ENCODE measurements at regions not wholly inside any gene's neighbourhood (a gene's known extent, or its start where the extent isn't known, plus 50 kb on each side); places are given as distances from the start of the nearest gene placed in this dataset.
"Not testable (repeated sequence)": the region's sequence is repeated elsewhere in the genome, so short reads cannot be mapped to it uniquely, and the experiment has no call there.

DNA sequence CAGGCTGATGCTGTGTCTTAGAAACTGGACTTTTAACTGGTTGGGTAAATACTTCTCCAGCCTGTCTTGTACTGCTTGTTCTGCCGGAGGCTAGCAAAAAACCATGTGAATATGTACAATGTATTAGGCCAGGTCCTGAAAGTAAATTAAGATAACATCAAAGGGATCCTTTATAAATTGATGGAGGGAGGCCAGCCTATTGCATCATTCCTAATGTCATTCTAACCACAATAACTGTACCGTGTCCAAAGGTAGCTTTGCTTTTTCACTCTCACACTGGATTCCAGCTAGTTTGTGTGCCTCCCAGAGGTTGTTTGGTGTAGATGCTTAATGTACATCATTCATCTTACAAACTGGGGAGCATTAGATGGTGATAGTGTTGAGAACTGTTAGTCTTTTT is 91.2 kb upstream of the SEM1 start:
- ATAC-seq (no peak), DNase-seq (no peak)
- Mint-ChIP-seq H3K4me1 (ENCODE audit: low read depth) (no peaks in the 10 kb centered on the region), H3K27me3 (ENCODE audit: low read depth) (peaks cover 17% of the 10 kb centered on the region), H3K4me3 (no peak overlapping the region), H3K36me3 (ENCODE audit: insufficient read depth) (no peaks in the 10 kb centered on the region), H3K9me3 (no peaks in the 10 kb centered on the region)

DNA sequence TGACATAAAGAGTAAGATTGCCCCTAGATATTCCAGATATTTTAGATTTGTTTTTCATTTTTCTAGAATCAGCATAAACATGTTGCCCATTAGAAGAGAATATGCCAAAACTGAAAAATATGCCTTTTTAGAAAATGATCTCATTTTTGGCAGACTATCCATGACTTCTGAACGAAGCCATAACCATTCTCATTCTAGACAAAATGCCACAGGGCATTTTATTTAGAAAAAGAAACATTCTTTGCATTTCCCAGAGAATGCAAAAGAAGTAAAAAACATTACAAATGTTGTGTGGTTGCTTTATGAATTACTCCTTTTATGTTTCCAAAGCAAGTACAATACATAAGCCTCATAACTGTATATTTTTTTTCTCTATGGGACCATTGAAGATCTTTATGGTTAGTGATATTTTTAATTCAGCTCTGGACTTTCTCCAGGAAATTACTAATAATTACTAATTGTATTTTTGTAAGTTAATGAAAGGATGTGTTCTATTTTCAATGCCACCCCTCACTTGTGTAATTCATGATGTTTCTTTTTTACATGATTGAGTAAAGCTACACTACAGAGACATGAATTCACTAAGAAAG is 109.6 kb upstream of the SEM1 start:
- no peaks in the 10 kb centered on the region for H3K36me3 Mint-ChIP-seq (ENCODE audit: insufficient read depth)
- no peak for ATAC-seq
- no peak overlapping the region for H3K4me3 Mint-ChIP-seq
- peaks cover 20% of the 10 kb centered on the region for H3K27me3 Mint-ChIP-seq (ENCODE audit: low read depth)
- H3K4me1 Mint-ChIP-seq (ENCODE audit: low read depth): peaks cover 2% of the 10 kb centered on the region
- no peak for DNase-seq
- H3K9me3 Mint-ChIP-seq: no peaks in the 10 kb centered on the region

DNA sequence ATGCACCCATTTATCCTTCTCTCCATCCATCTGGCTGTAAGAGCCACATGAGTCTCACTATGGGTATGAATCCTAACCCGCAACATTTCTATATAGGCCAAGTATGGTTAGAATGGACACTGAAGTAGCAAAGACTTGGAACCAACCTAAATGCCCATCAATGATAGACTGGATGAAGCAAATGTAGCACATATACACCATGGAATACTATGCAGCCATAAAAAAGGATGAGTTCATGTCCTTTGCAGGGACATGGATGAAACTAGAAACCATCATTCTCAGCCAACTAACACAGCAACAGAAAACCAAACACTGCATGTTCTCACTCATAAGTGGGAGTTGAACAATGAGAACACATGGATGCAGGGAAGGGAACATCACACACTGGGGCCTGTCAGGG is 111.5 kb upstream of the SEM1 start:
- not testable (repeated sequence) for ATAC-seq; DNase-seq; H3K4me3 Mint-ChIP-seq; H3K9me3 Mint-ChIP-seq; H3K36me3 Mint-ChIP-seq (ENCODE audit: insufficient read depth); H3K4me1 Mint-ChIP-seq (ENCODE audit: low read depth)
- peaks cover 23% of the 10 kb centered on the region for H3K27me3 Mint-ChIP-seq (ENCODE audit: low read depth)

DNA sequence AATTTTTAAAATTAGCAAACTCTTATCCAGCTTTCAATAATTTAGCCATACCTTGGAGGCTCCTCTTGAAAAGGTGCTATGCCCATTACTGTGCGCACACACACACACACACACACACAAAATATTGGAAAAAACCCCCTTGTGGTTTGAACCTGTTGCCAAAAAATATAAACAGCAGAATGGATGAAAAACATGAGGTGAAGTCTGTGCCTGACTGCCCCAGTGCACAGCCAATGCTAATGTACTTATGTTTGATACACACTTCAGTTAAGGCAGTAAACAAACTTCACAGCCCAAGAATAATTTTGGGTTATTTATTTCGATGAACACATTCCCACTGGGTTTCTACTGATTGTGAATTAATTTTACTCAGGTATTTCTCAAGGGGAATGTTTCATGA is 113.2 kb upstream of the SEM1 start:
- ATAC-seq: no peak
- H3K9me3 Mint-ChIP-seq: no peaks in the 10 kb centered on the region
- no peak overlapping the region for H3K4me3 Mint-ChIP-seq
- no peak for DNase-seq
- peaks cover 2% of the 10 kb centered on the region for H3K4me1 Mint-ChIP-seq (ENCODE audit: low read depth)
- H3K27me3 Mint-ChIP-seq (ENCODE audit: low read depth): peaks cover 26% of the 10 kb centered on the region
- no peaks in the 10 kb centered on the region for H3K36me3 Mint-ChIP-seq (ENCODE audit: insufficient read depth)

DNA sequence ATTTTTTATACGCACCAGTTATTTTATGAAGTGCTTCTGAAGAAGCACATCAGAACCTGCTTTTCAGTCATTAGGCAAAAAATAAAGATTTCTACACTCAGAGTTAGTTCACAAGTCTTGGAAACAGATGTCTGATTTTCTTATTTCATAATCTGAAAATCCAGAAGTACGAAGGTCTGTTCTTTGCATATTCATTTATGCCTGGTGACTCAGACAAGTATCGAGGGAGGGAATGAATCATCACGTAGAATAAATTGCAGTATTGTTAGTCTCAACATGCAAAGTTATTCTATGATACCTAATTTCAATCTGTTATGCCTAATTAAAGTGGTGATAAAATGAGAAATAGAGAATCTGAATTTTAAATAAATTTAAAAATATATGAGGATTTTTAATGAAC is 113.6 kb upstream of the SEM1 start:
- Mint-ChIP-seq H3K27me3 (ENCODE audit: low read depth) (peaks cover 23% of the 10 kb centered on the region), H3K9me3 (no peaks in the 10 kb centered on the region), H3K4me1 (ENCODE audit: low read depth) (peaks cover 2% of the 10 kb centered on the region), H3K4me3 (no peak overlapping the region), H3K36me3 (ENCODE audit: insufficient read depth) (no peaks in the 10 kb centered on the region)
- DNase-seq (no peak), ATAC-seq (peak; percentile 66 to 87)

DNA sequence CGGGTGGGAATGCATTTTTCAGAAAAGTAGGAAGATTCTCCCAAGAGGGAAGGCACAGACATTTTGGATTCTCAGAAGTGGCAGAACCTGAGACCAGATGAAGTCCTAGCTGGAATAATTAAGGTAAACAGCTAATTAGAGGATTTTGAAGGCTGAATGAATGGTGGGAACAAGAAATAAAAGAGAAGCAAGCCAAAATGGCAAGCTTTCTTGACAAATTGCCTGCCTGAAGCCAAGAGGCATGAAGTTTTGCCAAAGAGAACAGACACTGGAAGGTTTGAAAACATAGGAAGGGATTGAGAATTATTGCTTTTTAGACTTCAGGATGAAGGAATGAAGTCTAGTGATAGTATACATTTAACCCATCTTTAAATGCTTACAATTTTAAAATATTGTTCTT is 115.0 kb upstream of the SEM1 start:
- ATAC-seq (no peak), DNase-seq (no peak)
- Mint-ChIP-seq H3K4me1 (ENCODE audit: low read depth) (peaks cover 2% of the 10 kb centered on the region), H3K36me3 (ENCODE audit: insufficient read depth) (no peaks in the 10 kb centered on the region), H3K4me3 (no peak overlapping the region), H3K9me3 (no peaks in the 10 kb centered on the region), H3K27me3 (ENCODE audit: low read depth) (peaks cover 21% of the 10 kb centered on the region)

DNA sequence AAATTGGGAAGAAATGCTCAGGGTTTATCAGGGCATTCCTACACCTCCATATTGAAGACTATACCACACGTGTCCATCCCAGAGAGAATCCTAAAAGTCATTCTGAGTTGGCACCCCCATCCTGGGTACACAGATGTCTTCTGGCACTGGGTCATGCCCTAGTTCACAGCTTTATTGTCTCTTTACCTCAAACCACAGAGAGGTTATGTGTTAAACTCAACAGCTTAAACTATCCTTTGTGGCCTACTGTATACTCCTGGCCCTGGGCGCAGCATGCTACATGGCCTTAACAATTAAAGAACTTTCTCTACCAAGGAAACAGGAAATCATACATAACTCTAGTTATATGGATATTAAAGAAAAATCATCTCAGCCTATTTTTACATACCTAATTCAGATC is 115.6 kb upstream of the SEM1 start:
- no peaks in the 10 kb centered on the region for H3K36me3 Mint-ChIP-seq (ENCODE audit: insufficient read depth)
- peaks cover 20% of the 10 kb centered on the region for H3K27me3 Mint-ChIP-seq (ENCODE audit: low read depth)
- ATAC-seq (no peak), DNase-seq (no peak)
- peaks cover 2% of the 10 kb centered on the region for H3K4me1 Mint-ChIP-seq (ENCODE audit: low read depth)
- no peak overlapping the region for H3K4me3 Mint-ChIP-seq
- no peaks in the 10 kb centered on the region for H3K9me3 Mint-ChIP-seq

DNA sequence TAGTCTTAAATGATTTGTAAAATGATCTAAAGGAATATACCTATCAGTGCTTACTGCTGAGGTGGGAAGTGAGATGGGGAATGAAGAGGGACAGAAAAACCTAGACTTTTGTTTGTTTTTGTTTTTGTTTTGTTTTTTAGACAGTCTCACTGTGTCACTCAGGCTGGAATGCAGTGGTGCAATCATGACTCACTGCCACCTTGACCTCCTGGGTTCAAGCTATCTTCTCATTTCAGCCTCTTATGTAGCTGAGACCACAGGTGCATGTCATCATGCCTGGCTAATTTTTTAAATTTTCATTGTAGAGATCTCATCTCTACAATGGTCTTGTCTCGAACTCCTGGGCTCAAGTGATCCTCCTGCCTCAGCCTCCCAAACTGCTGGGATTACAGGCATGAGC is 116.4 kb upstream of the SEM1 start:
- ATAC-seq (no peak), DNase-seq (no peak)
- H3K27me3 Mint-ChIP-seq (ENCODE audit: low read depth): peaks cover 25% of the 10 kb centered on the region
- H3K4me1 Mint-ChIP-seq (ENCODE audit: low read depth): peaks cover 2% of the 10 kb centered on the region
- no peaks in the 10 kb centered on the region for H3K9me3 Mint-ChIP-seq
- H3K36me3 Mint-ChIP-seq (ENCODE audit: insufficient read depth): no peaks in the 10 kb centered on the region
- H3K4me3 Mint-ChIP-seq: no peak overlapping the region

DNA sequence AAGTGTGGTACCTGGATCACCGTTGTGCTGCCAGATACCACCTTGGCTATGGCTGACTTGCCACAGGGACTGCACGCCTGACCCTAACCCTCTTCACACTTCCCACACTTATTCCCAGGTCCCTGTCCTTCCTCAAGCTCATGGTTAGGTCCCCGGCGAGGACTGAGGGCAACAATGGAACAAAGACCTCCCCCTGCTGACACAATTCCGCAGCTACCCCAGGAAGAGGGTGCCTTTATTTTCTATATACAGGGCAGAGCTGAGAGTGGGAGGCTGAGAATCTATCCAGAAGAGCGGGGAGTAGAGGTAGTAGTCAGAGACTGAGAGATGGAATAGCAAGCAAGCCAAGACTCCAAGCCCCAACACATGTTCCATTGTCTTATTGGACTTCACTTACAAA is 118.1 kb upstream of the SEM1 start:
- no peak for ATAC-seq
- Mint-ChIP-seq H3K9me3 (no peaks in the 10 kb centered on the region), H3K4me3 (no peak overlapping the region), H3K27me3 (ENCODE audit: low read depth) (peaks cover 25% of the 10 kb centered on the region), H3K36me3 (ENCODE audit: insufficient read depth) (no peaks in the 10 kb centered on the region), H3K4me1 (ENCODE audit: low read depth) (peaks cover 2% of the 10 kb centered on the region)
- no peak for DNase-seq

DNA sequence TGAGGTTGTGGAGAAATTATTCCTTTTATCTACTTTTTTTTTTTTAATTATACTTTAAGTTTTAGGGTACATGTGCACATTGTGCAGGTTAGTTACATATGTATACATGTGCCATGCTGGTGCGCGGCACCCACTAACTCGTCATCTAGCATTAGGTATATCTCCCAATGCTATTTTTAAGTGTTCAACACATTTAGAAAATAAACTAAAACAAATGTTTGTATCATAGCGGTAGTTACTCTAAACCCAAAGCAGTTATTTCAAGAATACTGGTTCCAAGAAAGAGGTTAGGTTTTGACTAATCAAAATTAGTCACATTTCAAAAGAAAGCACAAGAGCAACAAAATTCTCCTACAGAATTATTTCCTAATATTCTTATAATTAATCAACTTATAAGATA is 119.5 kb upstream of the SEM1 start:
- H3K36me3 Mint-ChIP-seq (ENCODE audit: insufficient read depth); DNase-seq; H3K4me3 Mint-ChIP-seq; H3K9me3 Mint-ChIP-seq; ATAC-seq; H3K4me1 Mint-ChIP-seq (ENCODE audit: low read depth): not testable (repeated sequence)
- H3K27me3 Mint-ChIP-seq (ENCODE audit: low read depth): peaks cover 24% of the 10 kb centered on the region

DNA sequence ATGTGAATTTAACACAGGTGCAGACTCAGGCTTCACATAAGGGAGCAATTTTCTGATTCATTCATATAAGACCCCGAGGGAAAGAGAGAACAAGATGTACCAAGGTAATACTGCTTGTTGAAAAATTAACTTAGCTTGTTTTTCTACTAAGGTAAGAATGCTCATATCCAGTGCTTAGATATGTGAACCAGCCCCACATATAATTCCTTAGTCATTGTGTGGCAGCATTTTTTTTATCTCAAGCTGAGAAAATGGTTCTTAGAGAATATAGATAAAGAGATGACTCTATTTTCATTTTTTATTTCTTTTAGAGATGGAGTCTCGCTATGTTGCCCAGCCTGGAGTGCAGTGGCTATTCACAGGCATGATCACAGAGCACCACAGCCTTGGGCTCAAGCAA is 121.8 kb upstream of the SEM1 start:
- DNase-seq (no peak), ATAC-seq (no peak)
- peaks cover 3% of the 10 kb centered on the region for H3K4me1 Mint-ChIP-seq (ENCODE audit: low read depth)
- H3K36me3 Mint-ChIP-seq (ENCODE audit: insufficient read depth): no peaks in the 10 kb centered on the region
- H3K4me3 Mint-ChIP-seq: no peak overlapping the region
- H3K9me3 Mint-ChIP-seq: no peaks in the 10 kb centered on the region
- H3K27me3 Mint-ChIP-seq (ENCODE audit: low read depth): peaks cover 25% of the 10 kb centered on the region

DNA sequence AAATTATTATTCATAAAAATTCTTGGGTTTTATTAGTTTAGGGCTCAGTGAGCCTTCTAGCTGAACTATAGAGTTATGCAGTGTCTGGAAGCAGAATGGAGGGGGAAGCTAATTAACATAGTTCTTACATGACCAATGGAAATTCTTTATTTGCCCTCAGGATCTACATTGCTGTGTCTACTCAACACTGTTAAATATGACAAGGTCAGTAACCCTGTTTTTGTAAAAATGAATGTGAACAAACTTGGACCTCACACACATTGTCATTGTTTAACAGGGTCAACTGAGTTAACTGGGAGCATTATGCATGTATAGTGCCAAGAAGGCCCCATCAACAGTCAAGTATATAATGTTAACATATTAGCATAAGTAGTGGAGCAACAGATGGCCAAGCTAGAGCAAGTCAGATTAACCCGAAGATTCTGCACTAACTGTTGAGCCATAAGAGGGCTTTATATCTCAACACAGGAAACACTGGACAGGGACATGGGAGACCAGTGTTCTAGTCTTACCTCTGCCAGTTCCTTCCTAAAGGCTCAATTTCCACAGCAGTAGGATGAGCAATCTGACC is 122.5 kb upstream of the SEM1 start:
- ATAC-seq (no peak), DNase-seq (no peak)
- Mint-ChIP-seq H3K4me3 (no peak overlapping the region), H3K36me3 (ENCODE audit: insufficient read depth) (no peaks in the 10 kb centered on the region), H3K4me1 (ENCODE audit: low read depth) (peaks cover 10% of the 10 kb centered on the region), H3K9me3 (no peaks in the 10 kb centered on the region), H3K27me3 (ENCODE audit: low read depth) (peaks cover 25% of the 10 kb centered on the region)

DNA sequence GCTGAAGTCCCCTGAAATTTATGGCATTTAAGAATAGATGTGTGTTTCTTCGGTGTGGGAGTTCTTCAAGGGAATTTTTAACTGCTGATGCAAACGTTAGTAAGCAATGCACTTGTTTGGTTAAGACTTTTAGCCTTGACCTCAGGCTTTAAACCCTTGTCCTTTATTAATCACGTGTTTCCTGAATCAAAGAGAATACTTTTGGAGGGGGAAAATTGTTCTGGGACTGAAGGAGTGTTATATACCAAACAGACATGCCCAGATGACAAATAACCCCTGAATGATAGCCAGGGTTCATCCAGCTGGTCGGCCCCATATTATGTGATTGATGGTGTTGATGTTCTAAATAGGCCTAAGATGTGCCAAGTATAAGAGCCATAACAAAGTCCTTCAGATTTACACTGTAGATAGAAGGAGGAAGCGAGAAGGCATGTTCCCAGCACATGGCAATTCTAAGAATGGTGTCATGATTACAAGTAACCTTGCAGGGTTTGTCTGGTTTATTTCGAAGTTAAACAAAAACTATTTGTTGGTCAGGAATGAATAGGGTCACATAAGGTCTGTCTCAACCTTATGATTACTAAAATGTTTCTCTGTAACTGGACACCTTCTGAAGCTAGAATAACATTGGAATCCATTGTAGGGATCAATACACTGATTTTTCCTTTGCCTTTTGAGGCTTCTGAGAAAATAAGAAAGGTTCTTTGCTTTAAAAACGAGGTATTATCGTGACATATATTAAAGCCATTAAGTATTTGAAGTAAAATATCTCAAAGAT is 124.2 kb upstream of the SEM1 start:
- H3K4me3 Mint-ChIP-seq: no peak overlapping the region
- H3K27me3 Mint-ChIP-seq (ENCODE audit: low read depth): peaks cover 24% of the 10 kb centered on the region

DNA sequence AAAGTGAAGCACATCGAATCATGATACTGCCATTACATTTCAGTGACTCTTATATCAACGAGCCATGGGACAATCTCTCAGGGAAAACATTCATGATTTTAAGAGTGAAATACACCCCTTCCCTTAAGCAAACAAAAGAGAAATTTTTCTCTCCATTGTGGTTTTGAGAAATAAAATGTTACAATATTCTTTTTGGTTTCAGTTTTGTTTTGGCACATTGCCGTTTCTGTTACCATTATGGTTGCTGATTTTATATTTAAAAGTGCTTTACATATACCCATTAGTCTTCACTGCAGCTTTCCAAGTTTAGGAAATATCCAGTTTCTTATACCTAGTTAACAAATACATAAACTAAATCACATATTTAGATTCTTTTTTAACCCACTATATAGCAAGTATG is 126.8 kb upstream of the SEM1 start:
- Mint-ChIP-seq H3K36me3 (ENCODE audit: insufficient read depth) (no peaks in the 10 kb centered on the region), H3K27me3 (ENCODE audit: low read depth) (peaks cover 23% of the 10 kb centered on the region), H3K9me3 (no peaks in the 10 kb centered on the region)

More for the DNA sequence above, 124.2 kb upstream of the SEM1 start:
- ATAC-seq (no peak), DNase-seq (no peak)
- H3K9me3 Mint-ChIP-seq: no peaks in the 10 kb centered on the region
- H3K36me3 Mint-ChIP-seq (ENCODE audit: insufficient read depth): no peaks in the 10 kb centered on the region
- peaks cover 27% of the 10 kb centered on the region for H3K4me1 Mint-ChIP-seq (ENCODE audit: low read depth)

DNA sequence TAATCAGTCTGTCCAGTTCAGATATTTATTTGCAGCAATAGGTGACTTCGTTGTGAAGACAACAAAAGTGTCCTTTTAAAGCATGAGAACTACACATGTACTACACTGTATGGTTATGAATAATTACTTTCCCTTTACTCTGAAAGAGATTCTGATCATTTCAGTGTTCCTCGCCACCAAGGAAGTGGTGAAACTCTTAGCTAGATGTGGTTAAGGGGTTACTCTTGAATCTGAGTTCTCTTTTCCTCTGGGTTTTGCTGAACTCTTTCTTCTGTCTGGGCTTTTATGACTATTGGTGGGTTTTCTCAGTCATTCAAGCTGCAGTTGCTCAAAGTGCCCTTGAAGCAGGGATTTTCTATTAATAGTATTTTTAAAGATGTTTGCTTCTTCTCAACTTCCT is 127.9 kb upstream of the SEM1 start:
- no peaks in the 10 kb centered on the region for H3K9me3 Mint-ChIP-seq

More for the DNA sequence above, 126.8 kb upstream of the SEM1 start:
- ATAC-seq: no peak
- DNase-seq: no peak
- H3K4me1 Mint-ChIP-seq (ENCODE audit: low read depth): peaks cover 36% of the 10 kb centered on the region
- H3K4me3 Mint-ChIP-seq: peak overlapping the region; percentile 46

More for the DNA sequence above, 127.9 kb upstream of the SEM1 start:
- no peak for DNase-seq
- ATAC-seq: peak; percentile 97
- peaks cover 26% of the 10 kb centered on the region for H3K27me3 Mint-ChIP-seq (ENCODE audit: low read depth)
- no peaks in the 10 kb centered on the region for H3K36me3 Mint-ChIP-seq (ENCODE audit: insufficient read depth)
- peaks cover 36% of the 10 kb centered on the region for H3K4me1 Mint-ChIP-seq (ENCODE audit: low read depth)
- H3K4me3 Mint-ChIP-seq: peak overlapping the region; percentile 46

Measured in activated T-cell treated with anti-CD3 and anti-CD28 coated beads, Interleukin-2, amount 50 U/mL, for 4 hours (primary cell).